Epithelial cell of proximal tubule (primary cell): ENCODE measurements at regions not wholly inside any gene's neighbourhood (a gene's known extent, or its start where the extent isn't known, plus 50 kb on each side); places are given as distances from the start of the nearest gene placed in this dataset.

ENCODE experiments used
- DNase-seq: peaks from one replicate; pipeline ENCODE4 v3.0.0-alpha.2; 2011; ENCODE audit warnings: low read depth
- H3K4me3 ChIP-seq: 2 replicates; pipeline ENCODE4 v1.5.1; 2011; ENCODE audit warnings: low read depth, mild to moderate bottlenecking, low read length
- CTCF ChIP-seq: conservative IDR thresholded peaks from 2 replicates; pipeline ENCODE4 v1.5.1; 2012; ENCODE audit warnings: low read depth, mild to moderate bottlenecking, low read length

GRCh38 chr3:164194842-164195241 is 883.5 kb downstream of the SI start:
- no peak overlapping the region for H3K4me3 ChIP-seq
- DNase-seq = no peak
- peak; percentile 42 for TF ChIP-seq CTCF

GRCh38 chr3:164192974-164193373 is 885.3 kb downstream of the SI start:
- DNase-seq = no peak
- no peak for TF ChIP-seq CTCF
- H3K4me3 ChIP-seq = no peak overlapping the region

GRCh38 chr3:164190566-164190965 is 887.7 kb downstream of the SI start:
- no peak for DNase-seq
- TF ChIP-seq CTCF = no peak

GRCh38 chr3:164186095-164186494 is 892.2 kb downstream of the SI start:
- H3K4me3 ChIP-seq = no peak overlapping the region
- no peak for TF ChIP-seq CTCF
- DNase-seq = no peak

More at GRCh38 chr3:164190566-164190965, 887.7 kb downstream of the SI start:
- H3K4me3 ChIP-seq = no peak overlapping the region

- H3K4me3 ChIP-seq = no peak overlapping the region
- no peak for DNase-seq
- TF ChIP-seq CTCF = no peak
These were observed 899.1 kb downstream of the SI start for GRCh38 chr3:164179110-164179774.

- TF ChIP-seq CTCF = no peak
- DNase-seq = no peak
- H3K4me3 ChIP-seq = no peak overlapping the region
These were observed 904.2 kb downstream of the SI start for GRCh38 chr3:164174059-164174458.

- no peak for TF ChIP-seq CTCF
- peak; percentile 3 for DNase-seq
- H3K4me3 ChIP-seq = no peak overlapping the region
These were observed 922.9 kb downstream of the SI start for GRCh38 chr3:164155400-164155799.
